Astrocyte (in vitro differentiated cells and primary cell): ENCODE measurements at regions not wholly inside any gene's neighbourhood (a gene's known extent, or its start where the extent isn't known, plus 50 kb on each side); places are given as distances from the start of the nearest gene placed in this dataset.

ENCODE experiments used
- DNase-seq: peaks from one replicate; pipeline ENCODE4 v3.0.0-alpha.2; 2010; ENCODE audit warnings: low read depth
- FAIRE-seq: peaks from 2 replicates; lab custom pipeline; 2011; peaks lifted over from hg19 to GRCh38; lab: Jason Lieb, UNC
- H2AFZ ChIP-seq: 2 replicates; pipeline ENCODE4 v1.6.0; 2012; ENCODE audit warnings: low read depth, low read length, inconsistent platforms
- H3K27ac ChIP-seq: 2 replicates; pipeline ENCODE4 v1.5.1; 2011; ENCODE audit warnings: low read depth, low read length, inconsistent platforms
- H3K27me3 ChIP-seq: 2 replicates; pipeline ENCODE4 v1.6.0; 2011; ENCODE audit warnings: low read length, inconsistent platforms; ENCODE audit not compliant: insufficient read depth
- H3K36me3 ChIP-seq: 2 replicates; pipeline ENCODE4 v1.5.1; 2011; ENCODE audit warnings: low read length, inconsistent platforms; ENCODE audit not compliant: insufficient read depth
- H3K4me1 ChIP-seq: 2 replicates; pipeline ENCODE4 v1.5.1; 2011; ENCODE audit warnings: low read length, inconsistent platforms; ENCODE audit not compliant: insufficient read depth
- H3K4me2 ChIP-seq: 2 replicates; pipeline ENCODE4 v1.6.0; 2012; ENCODE audit warnings: low read length, inconsistent platforms
- H3K4me3 ChIP-seq: 2 replicates; pipeline ENCODE4 v1.5.1; 2011; ENCODE audit warnings: low read depth, mild to moderate bottlenecking, low read length, inconsistent platforms; ENCODE audit not compliant: insufficient read depth
- H3K79me2 ChIP-seq: 2 replicates; pipeline ENCODE4 v1.6.0; 2012; ENCODE audit warnings: mild to moderate bottlenecking, low read length, inconsistent platforms; ENCODE audit not compliant: insufficient read depth
- H3K9ac ChIP-seq: 2 replicates; pipeline ENCODE4 v1.6.0; 2012; ENCODE audit warnings: mild to moderate bottlenecking, low read length, inconsistent platforms
- H3K9me3 ChIP-seq: 2 replicates; pipeline ENCODE4 v1.5.1; 2012; ENCODE audit warnings: low read depth, mild to moderate bottlenecking, low read length, inconsistent platforms; ENCODE audit not compliant: insufficient read depth
- H4K20me1 ChIP-seq: 2 replicates; pipeline ENCODE4 v1.6.0; 2012; ENCODE audit warnings: low read length, inconsistent platforms; ENCODE audit not compliant: insufficient read depth
- H3K27ac Mint-ChIP-seq: one replicate; pipeline ENCODE4 v1.8.0; 2021; ENCODE audit warnings: mild to moderate bottlenecking, mixed read lengths; ENCODE audit not compliant: unreplicated experiment
- H3K27me3 Mint-ChIP-seq: one replicate; pipeline ENCODE4 v1.8.0; 2021; ENCODE audit warnings: low read depth, mixed read lengths; ENCODE audit not compliant: unreplicated experiment
- H3K36me3 Mint-ChIP-seq: one replicate; pipeline ENCODE4 v1.8.0; 2021; ENCODE audit warnings: low read depth, mixed read lengths; ENCODE audit not compliant: unreplicated experiment
- H3K4me1 Mint-ChIP-seq: one replicate; pipeline ENCODE4 v1.8.0; 2021; ENCODE audit warnings: low read depth, mixed read lengths; ENCODE audit not compliant: unreplicated experiment
- H3K4me3 Mint-ChIP-seq: one replicate; pipeline ENCODE4 v1.8.0; 2021; ENCODE audit warnings: mild to moderate bottlenecking, moderate library complexity, mixed read lengths; ENCODE audit not compliant: unreplicated experiment
- H3K9me3 Mint-ChIP-seq: one replicate; pipeline ENCODE4 v1.8.0; 2021; ENCODE audit warnings: mild to moderate bottlenecking, mixed read lengths; ENCODE audit not compliant: unreplicated experiment
- EZH2 ChIP-seq: IDR thresholded peaks from 2 replicates; pipeline ENCODE4 v1.6.1; 2012; ENCODE audit warnings: mild to moderate bottlenecking, low read length, inconsistent platforms; ENCODE audit not compliant: insufficient read depth
- TF ChIP-seq, protein P1 (sequence below): IDR thresholded peaks from 2 replicates; pipeline ENCODE4 v1.5.1; 2011; ENCODE audit warnings: low read depth, mild to moderate bottlenecking, inconsistent platforms, low read length, moderate library complexity; ENCODE audit not compliant: insufficient read depth

DNA sequence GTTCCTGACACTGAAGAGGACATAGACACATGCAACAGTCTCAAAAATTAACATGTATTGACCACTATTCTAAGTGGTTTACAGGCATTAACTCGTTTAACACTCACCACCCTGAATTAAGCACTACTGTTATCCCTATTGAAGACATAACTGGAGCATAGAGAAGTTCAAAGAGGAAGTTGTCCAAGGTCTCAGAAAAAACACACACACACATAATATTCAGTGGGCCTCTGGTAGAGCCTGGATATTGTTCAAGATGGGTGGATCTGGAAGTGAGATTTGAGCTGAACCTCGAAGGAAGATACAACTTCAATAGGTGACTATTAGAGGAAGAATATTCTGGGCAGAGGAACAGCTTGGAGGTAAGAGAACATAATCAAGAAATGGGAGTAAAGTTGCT is 334.9 kb downstream of the HNRNPD start:
- Histone ChIP-seq H3K4me1 (no peaks in the 10 kb centered on the region), H3K27me3 (peaks cover 15% of the 10 kb centered on the region), H3K27ac (no peak overlapping the region), H3K4me2 (no peak overlapping the region), H3K4me3 (no peak overlapping the region), H3K9me3 (no peaks in the 10 kb centered on the region), H3K9ac (no peak overlapping the region), H4K20me1 (no peaks in the 10 kb centered on the region), H3K79me2 (no peaks in the 10 kb centered on the region), H3K36me3 (no peaks in the 10 kb centered on the region), H2AFZ (no peak overlapping the region)
- FAIRE-seq (no peak), DNase-seq (no peak)
- no peaks in the 10 kb centered on the region for H3K36me3 Mint-ChIP-seq
- no peak overlapping the region for H3K27ac Mint-ChIP-seq
- H3K4me3 Mint-ChIP-seq: no peak overlapping the region
- TF ChIP-seq, protein P1, sequence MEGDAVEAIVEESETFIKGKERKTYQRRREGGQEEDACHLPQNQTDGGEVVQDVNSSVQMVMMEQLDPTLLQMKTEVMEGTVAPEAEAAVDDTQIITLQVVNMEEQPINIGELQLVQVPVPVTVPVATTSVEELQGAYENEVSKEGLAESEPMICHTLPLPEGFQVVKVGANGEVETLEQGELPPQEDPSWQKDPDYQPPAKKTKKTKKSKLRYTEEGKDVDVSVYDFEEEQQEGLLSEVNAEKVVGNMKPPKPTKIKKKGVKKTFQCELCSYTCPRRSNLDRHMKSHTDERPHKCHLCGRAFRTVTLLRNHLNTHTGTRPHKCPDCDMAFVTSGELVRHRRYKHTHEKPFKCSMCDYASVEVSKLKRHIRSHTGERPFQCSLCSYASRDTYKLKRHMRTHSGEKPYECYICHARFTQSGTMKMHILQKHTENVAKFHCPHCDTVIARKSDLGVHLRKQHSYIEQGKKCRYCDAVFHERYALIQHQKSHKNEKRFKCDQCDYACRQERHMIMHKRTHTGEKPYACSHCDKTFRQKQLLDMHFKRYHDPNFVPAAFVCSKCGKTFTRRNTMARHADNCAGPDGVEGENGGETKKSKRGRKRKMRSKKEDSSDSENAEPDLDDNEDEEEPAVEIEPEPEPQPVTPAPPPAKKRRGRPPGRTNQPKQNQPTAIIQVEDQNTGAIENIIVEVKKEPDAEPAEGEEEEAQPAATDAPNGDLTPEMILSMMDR: no peak
- no peak for TF ChIP-seq EZH2
- H3K9me3 Mint-ChIP-seq: no peaks in the 10 kb centered on the region
- peaks cover 2% of the 10 kb centered on the region for H3K4me1 Mint-ChIP-seq
- H3K27me3 Mint-ChIP-seq: peaks cover 45% of the 10 kb centered on the region

DNA sequence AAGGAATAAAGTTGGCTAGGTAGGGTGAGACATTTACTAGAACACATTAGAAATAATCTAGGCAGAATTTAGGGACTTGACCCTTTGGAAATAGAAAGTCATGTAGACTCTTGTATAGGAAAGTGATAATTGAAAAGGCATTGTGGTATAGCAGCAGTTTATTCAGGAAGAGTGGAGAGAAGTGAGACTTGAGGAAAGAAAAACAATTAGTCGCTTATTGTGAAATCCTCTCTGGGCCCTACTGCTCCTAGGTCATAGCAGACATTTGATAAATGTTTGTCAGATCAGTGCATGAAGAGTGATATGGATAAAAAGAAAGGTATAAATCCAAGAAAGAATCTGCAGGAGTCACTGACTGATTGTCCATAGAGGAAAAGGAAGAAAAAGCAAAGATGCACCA is 337.6 kb downstream of the HNRNPD start:
- H3K9me3 ChIP-seq: no peaks in the 10 kb centered on the region
- no peaks in the 10 kb centered on the region for H3K36me3 Mint-ChIP-seq
- H3K9ac ChIP-seq: no peak overlapping the region
- DNase-seq (no peak), FAIRE-seq (no peak)
- H3K4me3 ChIP-seq: no peak overlapping the region
- no peak overlapping the region for H2AFZ ChIP-seq
- peaks cover 3% of the 10 kb centered on the region for H3K27me3 ChIP-seq
- no peak overlapping the region for H3K27ac ChIP-seq
- TF ChIP-seq, protein P1: no peak
- TF ChIP-seq EZH2: no peak
- no peaks in the 10 kb centered on the region for H4K20me1 ChIP-seq
- no peaks in the 10 kb centered on the region for H3K79me2 ChIP-seq
- H3K36me3 ChIP-seq: no peaks in the 10 kb centered on the region
- no peak overlapping the region for H3K4me3 Mint-ChIP-seq
- H3K27ac Mint-ChIP-seq: no peak overlapping the region
- peaks cover 30% of the 10 kb centered on the region for H3K27me3 Mint-ChIP-seq
- H3K9me3 Mint-ChIP-seq: no peaks in the 10 kb centered on the region
- no peaks in the 10 kb centered on the region for H3K4me1 Mint-ChIP-seq
- no peak overlapping the region for H3K4me2 ChIP-seq
- H3K4me1 ChIP-seq: no peaks in the 10 kb centered on the region

DNA sequence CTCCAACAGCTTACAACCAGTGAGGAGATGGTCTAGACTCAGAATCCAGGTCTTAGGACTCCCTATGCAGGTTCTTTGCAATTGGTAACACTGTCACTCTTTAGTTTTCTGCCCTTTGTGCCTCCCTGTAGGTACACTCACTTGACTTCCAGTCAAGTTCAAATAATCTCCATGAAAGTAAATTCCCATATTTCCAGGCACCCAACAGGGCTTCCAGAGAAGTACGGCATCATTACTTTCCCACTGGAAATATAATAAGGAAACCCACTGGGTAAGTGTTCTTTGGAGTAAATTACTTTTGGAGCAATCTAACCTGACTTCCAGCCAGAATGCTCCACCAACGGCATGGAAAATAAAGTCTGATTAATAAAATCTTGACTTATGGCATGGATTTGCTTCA is 338.9 kb downstream of the HNRNPD start:
- Histone ChIP-seq H3K36me3 (no peaks in the 10 kb centered on the region), H2AFZ (no peak overlapping the region)

More for the DNA sequence above, 338.9 kb downstream of the HNRNPD start:
- Mint-ChIP-seq H3K4me1 (no peaks in the 10 kb centered on the region), H3K27ac (no peak overlapping the region), H3K9me3 (peaks cover 1% of the 10 kb centered on the region), H3K27me3 (peaks cover 25% of the 10 kb centered on the region), H3K4me3 (no peak overlapping the region), H3K36me3 (no peaks in the 10 kb centered on the region)
- FAIRE-seq: no peak
- H3K4me2 ChIP-seq: no peak overlapping the region
- H3K4me3 ChIP-seq: no peak overlapping the region
- no peaks in the 10 kb centered on the region for H4K20me1 ChIP-seq
- no peak overlapping the region for H3K9ac ChIP-seq
- no peak for DNase-seq
- H3K4me1 ChIP-seq: no peaks in the 10 kb centered on the region
- H3K27me3 ChIP-seq: no peaks in the 10 kb centered on the region
- no peak for TF ChIP-seq EZH2
- TF ChIP-seq, protein P1: no peak
- no peaks in the 10 kb centered on the region for H3K9me3 ChIP-seq
- H3K79me2 ChIP-seq: no peaks in the 10 kb centered on the region
- H3K27ac ChIP-seq: no peak overlapping the region
